Kidney epithelial cell (primary cell): ENCODE measurements at regions not wholly inside any gene's neighbourhood (a gene's known extent, or its start where the extent isn't known, plus 50 kb on each side); places are given as distances from the start of the nearest gene placed in this dataset.

Experiments used
- DNase-seq: peaks from one replicate; pipeline ENCODE4 v3.0.0-alpha.2; 2010; ENCODE audit warnings: low read depth
- H3K27me3 ChIP-seq: 2 replicates; pipeline ENCODE4 v1.6.0; 2011; ENCODE audit warnings: low read length; ENCODE audit not compliant: control insufficient read depth, insufficient read depth
- H3K36me3 ChIP-seq: 2 replicates; pipeline ENCODE4 v1.5.1; 2011; ENCODE audit warnings: low read length; ENCODE audit not compliant: control insufficient read depth, insufficient read depth
- H3K4me3 ChIP-seq: 2 replicates; pipeline ENCODE4 v1.5.1; 2011; ENCODE audit warnings: low read depth, mild to moderate bottlenecking, control low read depth, low read length
- TF ChIP-seq, protein P1 (sequence below): IDR thresholded peaks from 2 replicates; pipeline ENCODE4 v1.5.1; 2011; ENCODE audit warnings: mild to moderate bottlenecking, moderate library complexity, low read length, control low read depth, inconsistent platforms; ENCODE audit not compliant: insufficient read depth, poor library complexity, severe bottlenecking

DNA sequence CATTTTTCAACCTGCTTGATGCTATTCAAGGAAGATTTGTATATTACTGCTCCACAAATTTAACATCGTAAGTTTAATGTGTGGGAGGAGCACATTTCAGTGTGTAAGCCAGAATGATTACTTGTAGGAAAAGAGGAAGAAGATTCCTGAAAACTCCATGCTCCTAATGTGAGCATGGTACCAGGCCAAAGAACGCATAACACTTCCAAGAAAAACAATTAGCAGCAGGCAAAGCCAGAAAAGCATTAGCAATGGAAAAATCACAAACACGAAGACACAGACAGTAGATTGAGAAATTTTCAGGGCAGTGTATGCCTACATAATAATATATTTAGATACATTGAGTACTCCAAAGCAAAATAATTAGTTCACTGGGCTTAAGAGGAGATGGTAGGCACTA lies 96.6 kb upstream of the CBLB start:
- DNase-seq, result no peak
- Histone ChIP-seq H3K4me3 (no peak overlapping the region), H3K36me3 (no peaks in the 10 kb centered on the region), H3K27me3 (no peaks in the 10 kb centered on the region)
- TF ChIP-seq, protein P1, sequence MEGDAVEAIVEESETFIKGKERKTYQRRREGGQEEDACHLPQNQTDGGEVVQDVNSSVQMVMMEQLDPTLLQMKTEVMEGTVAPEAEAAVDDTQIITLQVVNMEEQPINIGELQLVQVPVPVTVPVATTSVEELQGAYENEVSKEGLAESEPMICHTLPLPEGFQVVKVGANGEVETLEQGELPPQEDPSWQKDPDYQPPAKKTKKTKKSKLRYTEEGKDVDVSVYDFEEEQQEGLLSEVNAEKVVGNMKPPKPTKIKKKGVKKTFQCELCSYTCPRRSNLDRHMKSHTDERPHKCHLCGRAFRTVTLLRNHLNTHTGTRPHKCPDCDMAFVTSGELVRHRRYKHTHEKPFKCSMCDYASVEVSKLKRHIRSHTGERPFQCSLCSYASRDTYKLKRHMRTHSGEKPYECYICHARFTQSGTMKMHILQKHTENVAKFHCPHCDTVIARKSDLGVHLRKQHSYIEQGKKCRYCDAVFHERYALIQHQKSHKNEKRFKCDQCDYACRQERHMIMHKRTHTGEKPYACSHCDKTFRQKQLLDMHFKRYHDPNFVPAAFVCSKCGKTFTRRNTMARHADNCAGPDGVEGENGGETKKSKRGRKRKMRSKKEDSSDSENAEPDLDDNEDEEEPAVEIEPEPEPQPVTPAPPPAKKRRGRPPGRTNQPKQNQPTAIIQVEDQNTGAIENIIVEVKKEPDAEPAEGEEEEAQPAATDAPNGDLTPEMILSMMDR, result no peak

DNA sequence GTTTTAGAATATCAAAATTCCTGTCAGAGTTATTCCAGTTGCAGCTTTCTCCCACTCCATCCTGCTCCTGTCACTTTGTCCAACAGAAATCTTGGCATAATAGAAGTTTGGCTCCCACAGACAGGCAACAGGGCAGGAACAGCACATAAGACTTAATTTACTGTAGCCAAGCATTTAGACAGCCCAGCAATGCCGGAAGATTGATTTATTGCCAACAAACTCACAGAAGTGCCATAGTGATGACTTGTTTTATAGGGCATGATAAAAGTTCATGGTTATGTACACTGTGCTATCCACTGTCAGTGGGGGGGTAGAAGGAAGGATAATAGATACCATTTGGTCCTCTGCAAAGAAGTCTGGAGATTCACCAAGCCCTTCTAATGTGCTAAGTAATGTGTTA lies 98.3 kb upstream of the CBLB start:
- no peak for DNase-seq
- TF ChIP-seq, protein P1, result no peak
- H3K27me3 ChIP-seq, result no peaks in the 10 kb centered on the region
- H3K4me3 ChIP-seq, result no peak overlapping the region
- H3K36me3 ChIP-seq, result no peaks in the 10 kb centered on the region

DNA sequence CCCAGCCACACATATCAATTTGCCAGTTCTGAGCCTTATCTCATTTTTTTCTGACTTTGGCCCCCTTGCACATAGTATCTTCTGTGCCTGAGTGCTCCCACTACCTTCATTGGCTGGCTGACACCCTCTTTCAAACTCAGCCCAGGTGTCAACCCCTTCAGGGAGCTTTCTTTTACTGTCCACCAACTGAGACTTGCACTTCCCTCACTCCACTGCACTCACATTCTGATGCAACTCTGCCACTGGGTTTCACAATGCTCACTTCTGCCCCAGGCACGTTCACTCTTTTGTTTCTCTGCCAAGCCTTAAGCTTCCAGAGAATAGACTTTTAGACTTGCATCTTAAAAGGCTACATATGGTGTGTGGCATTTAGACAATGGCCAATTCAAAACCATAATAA lies 101.5 kb upstream of the CBLB start:
- DNase-seq, result no peak
- TF ChIP-seq, protein P1, result no peak
- no peaks in the 10 kb centered on the region for H3K27me3 ChIP-seq
- no peaks in the 10 kb centered on the region for H3K36me3 ChIP-seq
- no peak overlapping the region for H3K4me3 ChIP-seq

DNA sequence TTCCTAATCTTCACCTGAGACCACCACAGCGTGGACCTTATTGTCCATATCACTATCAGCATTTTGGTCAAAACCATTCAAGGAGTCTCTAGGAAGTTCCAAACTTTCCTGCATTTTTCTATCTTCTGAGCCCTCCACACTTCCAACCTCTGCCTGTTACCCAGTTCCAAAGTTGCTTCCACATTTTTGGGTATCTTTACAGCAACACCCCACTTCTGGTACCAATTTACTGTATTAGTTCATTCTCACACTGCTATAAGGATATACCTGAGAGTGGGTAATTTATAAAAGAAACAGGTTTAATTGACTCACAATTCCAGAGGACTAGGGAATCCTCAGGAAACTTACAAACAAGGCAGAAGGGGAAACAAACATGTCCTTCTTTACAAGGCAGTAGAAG lies 103.3 kb upstream of the CBLB start:
- Histone ChIP-seq H3K27me3 (no peaks in the 10 kb centered on the region), H3K4me3 (no peak overlapping the region), H3K36me3 (no peaks in the 10 kb centered on the region)
- TF ChIP-seq, protein P1, result no peak
- no peak for DNase-seq

DNA sequence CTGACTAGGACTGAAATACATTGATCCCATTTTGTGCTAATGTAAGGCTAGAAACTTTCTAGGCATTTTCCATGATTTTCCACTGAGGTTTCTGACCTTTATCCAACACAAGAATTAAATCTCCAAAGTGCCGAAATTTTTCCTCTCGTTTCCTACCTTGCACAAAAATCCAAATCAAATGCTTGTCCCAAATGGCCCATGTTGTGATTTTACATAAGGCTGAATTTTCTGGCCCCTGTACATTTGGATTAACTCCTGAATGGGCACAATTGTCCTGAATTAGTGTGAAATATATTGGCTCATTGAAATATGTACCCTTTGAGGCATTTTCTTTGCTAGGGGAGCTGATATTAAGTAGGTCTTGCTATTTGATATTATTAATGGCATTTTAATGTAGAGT lies 105.6 kb upstream of the CBLB start:
- Histone ChIP-seq H3K4me3 (no peak overlapping the region), H3K36me3 (no peaks in the 10 kb centered on the region), H3K27me3 (no peaks in the 10 kb centered on the region)
- DNase-seq, result no peak
- TF ChIP-seq, protein P1, result no peak

GRCh38 chr3:105976196-105976595 lies 107.4 kb upstream of the CBLB start:
- no peak for DNase-seq
- H3K4me3 ChIP-seq, result no peak overlapping the region
- no peaks in the 10 kb centered on the region for H3K27me3 ChIP-seq
- TF ChIP-seq, protein P1, result no peak
- no peaks in the 10 kb centered on the region for H3K36me3 ChIP-seq
